ENCODE measurements at regions not wholly inside any gene's neighbourhood (a gene's known extent, or its start where the extent isn't known, plus 50 kb on each side); places are given as distances from the start of the nearest gene placed in this dataset.

GRCh38 chr9:106383072-106383471 is 479.9 kb upstream of the ZNF462 start:
- no peaks in the 10 kb centered on the region for H3K36me3 ChIP-seq
- H3K9me3 ChIP-seq = no peaks in the 10 kb centered on the region
- no peak for DNase-seq (ENCODE audit: low spot score)
- 72% methylated on average over 4 of the region's 4 CpGs for WGBS
- H3K4me1 ChIP-seq (replicated peaks) = no peaks in the 10 kb centered on the region
- intact Hi-C loops (cut with DNase I) = no loop called here
- no peaks in the 10 kb centered on the region for H3K27me3 ChIP-seq (replicated peaks; ENCODE audit: insufficient read depth)
- H3K27ac ChIP-seq = no peak overlapping the region
- TF ChIP-seq POLR2A (IDR thresholded peaks at IDR 0.05) = no peak
- TF ChIP-seq POLR2AphosphoS5 (IDR thresholded peaks at IDR 0.05) = no peak
- no peak for TF ChIP-seq CTCF (IDR thresholded peaks at IDR 0.05)
- no peak overlapping the region for H3K4me3 ChIP-seq

GRCh38 chr9:106387965-106388364 is 475.0 kb upstream of the ZNF462 start:
- no peak overlapping the region for H3K27ac ChIP-seq
- H3K27me3 ChIP-seq (replicated peaks; ENCODE audit: insufficient read depth) = no peaks in the 10 kb centered on the region
- intact Hi-C loops (cut with DNase I) = no loop called here
- DNase-seq (ENCODE audit: low spot score) = no peak
- WGBS = 88% methylated on average over 2 of the region's 2 CpGs
- no peaks in the 10 kb centered on the region for H3K4me1 ChIP-seq (replicated peaks)
- H3K4me3 ChIP-seq = no peak overlapping the region
- H3K36me3 ChIP-seq = no peaks in the 10 kb centered on the region
- TF ChIP-seq CTCF (IDR thresholded peaks at IDR 0.05) = no peak
- no peak for TF ChIP-seq POLR2A (IDR thresholded peaks at IDR 0.05)
- TF ChIP-seq POLR2AphosphoS5 (IDR thresholded peaks at IDR 0.05) = no peak
- H3K9me3 ChIP-seq = no peaks in the 10 kb centered on the region

- Histone ChIP-seq H3K4me1 (replicated peaks) (no peaks in the 10 kb centered on the region), H3K4me3 (no peak overlapping the region), H3K36me3 (no peaks in the 10 kb centered on the region), H3K27ac (no peak overlapping the region), H3K27me3 (replicated peaks; ENCODE audit: insufficient read depth) (no peaks in the 10 kb centered on the region), H3K9me3 (no peaks in the 10 kb centered on the region)
- no peak for TF ChIP-seq POLR2AphosphoS5 (IDR thresholded peaks at IDR 0.05)
- no peak for TF ChIP-seq CTCF (IDR thresholded peaks at IDR 0.05)
- TF ChIP-seq POLR2A (IDR thresholded peaks at IDR 0.05) = no peak
- DNase-seq (ENCODE audit: low spot score) = no peak
- WGBS = 83% methylated on average over 2 of the region's 2 CpGs
- intact Hi-C loops (cut with DNase I) = no loop called here
Observed at GRCh38 chr9:106393226-106393625, 469.7 kb upstream of the ZNF462 start.

GRCh38 chr9:106400170-106400569 is 462.8 kb upstream of the ZNF462 start:
- H3K27ac ChIP-seq = no peak overlapping the region
- intact Hi-C loops (cut with DNase I) = no loop called here
- TF ChIP-seq POLR2A (IDR thresholded peaks at IDR 0.05) (no peak), CTCF (IDR thresholded peaks at IDR 0.05) (no peak)
- no peak for DNase-seq (ENCODE audit: low spot score)
- no peaks in the 10 kb centered on the region for H3K27me3 ChIP-seq (replicated peaks; ENCODE audit: insufficient read depth)
- no peak overlapping the region for H3K4me3 ChIP-seq
- H3K36me3 ChIP-seq = no peaks in the 10 kb centered on the region
- no peaks in the 10 kb centered on the region for H3K4me1 ChIP-seq (replicated peaks)
- WGBS = 53% methylated on average over 1 of the region's 1 CpG
- no peaks in the 10 kb centered on the region for H3K9me3 ChIP-seq

- intact Hi-C loops (cut with DNase I) = no loop called here
Observed at GRCh38 chr9:106400950-106401349, 462.0 kb upstream of the ZNF462 start.

More at GRCh38 chr9:106400950-106401349, 462.0 kb upstream of the ZNF462 start:
- DNase-seq (ENCODE audit: low spot score) = no peak
- 55% methylated on average over 2 of the region's 2 CpGs for WGBS
- H3K9me3 ChIP-seq = no peaks in the 10 kb centered on the region
- H3K27me3 ChIP-seq (replicated peaks; ENCODE audit: insufficient read depth) = no peaks in the 10 kb centered on the region
- no peak overlapping the region for H3K4me3 ChIP-seq
- no peaks in the 10 kb centered on the region for H3K4me1 ChIP-seq (replicated peaks)
- TF ChIP-seq CTCF (IDR thresholded peaks at IDR 0.05) = no peak
- no peak for TF ChIP-seq POLR2AphosphoS5 (IDR thresholded peaks at IDR 0.05)
- TF ChIP-seq POLR2A (IDR thresholded peaks at IDR 0.05) = no peak
- H3K36me3 ChIP-seq = no peaks in the 10 kb centered on the region
- H3K27ac ChIP-seq = no peak overlapping the region
